Vagina (tissue), 2 donors: ENCODE measurements at regions not wholly inside any gene's neighbourhood (a gene's known extent, or its start where the extent isn't known, plus 50 kb on each side); places are given as distances from the start of the nearest gene placed in this dataset.
A peak's percentile ranks its signal among the peaks of the same experiment; 100 is the strongest.

ENCODE experiments used
- DNase-seq, 2 donors: peaks; one replicate each; pipeline ENCODE4 v3.0.0-alpha.2; 2017; ENCODE audit errors: extremely low spot score in 2 of 2
- H3K27ac ChIP-seq: fragments of 200-600 bp; sonication (generic); one replicate; pipeline ENCODE4 v1.5.1; 2019
- H3K27me3 ChIP-seq: fragments of 200-600 bp; sonication (generic); one replicate; pipeline ENCODE4 v1.5.1; 2019
- H3K36me3 ChIP-seq, 2 donors: fragments of 200-600 bp; sonication (generic); one replicate each; pipeline ENCODE4 v1.5.1; 2017 to 2019
- H3K4me1 ChIP-seq: fragments of 200-600 bp; sonication (generic); one replicate; pipeline ENCODE4 v1.5.1; 2019
- H3K4me3 ChIP-seq, 2 donors: fragments of 200-600 bp; sonication (generic); 1 replicate in 1 of 2; 2 replicates in 1 of 2; pipeline ENCODE4 v1.5.1; 2016 to 2019
- H3K9me3 ChIP-seq: fragments of 200-600 bp; sonication (generic); one replicate; pipeline ENCODE4 v1.5.1; 2019
- CTCF ChIP-seq, 3 experiments: fragments of 450-650 bp in 2 of 3; fragments of 200-600 bp in 1 of 3; sonication (generic) in 1 of 3; IDR thresholded peaks; one replicate each; pipeline ENCODE4 v1.5.1; 2017 to 2019; ENCODE audit warnings: antibody characterized with exemption in 3 of 3, mild to moderate bottlenecking in 2 of 3, moderate library complexity in 2 of 3
- POLR2A ChIP-seq, 2 donors: fragments of 450-650 bp; IDR thresholded peaks; one replicate each; pipeline ENCODE4 v1.6.1; 2017; ENCODE audit warnings: antibody characterized with exemption in 2 of 2, mild to moderate bottlenecking in 2 of 2, moderate library complexity in 2 of 2
- POLR2AphosphoS5 ChIP-seq, 2 donors: sonication (generic); formaldehyde crosslinking; IDR thresholded peaks; one replicate each; pipeline ENCODE4 v1.9.0; 2017; ENCODE audit warnings: antibody characterized with exemption in 2 of 2, mild to moderate bottlenecking in 2 of 2, low read depth in 1 of 2; ENCODE audit not compliant: insufficient read depth in 1 of 2
- intact Hi-C: fragments of 100-400 bp; cut with DNase I; formaldehyde crosslinking; loops from one replicate; pipeline ENCODE4 v1.15.1; 2023

GRCh38 chr14:61640158-61641136 is 54.9 kb upstream of the HIF1A start:
- Histone ChIP-seq H3K27ac (no peak overlapping the region), H3K4me1 (no peaks in the 10 kb centered on the region), H3K27me3 (no peaks in the 10 kb centered on the region), H3K9me3 (no peaks in the 10 kb centered on the region), H3K4me3 (no peak overlapping the region), H3K36me3 (no peaks in the 10 kb centered on the region)
- no peak for TF ChIP-seq POLR2A (IDR thresholded peaks at IDR 0.05)
- no peak for TF ChIP-seq CTCF (IDR thresholded peaks at IDR 0.05)
- TF ChIP-seq POLR2AphosphoS5 (IDR thresholded peaks at IDR 0.05; ENCODE audit: insufficient read depth in 1 of 2, low read depth in 1 of 2): no peak
- intact Hi-C loops: no loop called here
- DNase-seq: no peak

- Histone ChIP-seq H3K36me3 (no peaks in the 10 kb centered on the region), H3K27ac (no peak overlapping the region), H3K27me3 (no peaks in the 10 kb centered on the region), H3K4me1 (no peaks in the 10 kb centered on the region), H3K9me3 (no peaks in the 10 kb centered on the region), H3K4me3 (no peak overlapping the region)
- TF ChIP-seq CTCF (IDR thresholded peaks at IDR 0.05) (no peak), POLR2AphosphoS5 (IDR thresholded peaks at IDR 0.05; ENCODE audit: insufficient read depth in 1 of 2, low read depth in 1 of 2) (peak in 1 of 2 donors; percentile 57), POLR2A (IDR thresholded peaks at IDR 0.05) (no peak)
- intact Hi-C loops: no loop called here
- DNase-seq: no peak
These were observed 53.2 kb upstream of the HIF1A start for GRCh38 chr14:61641914-61642613.

GRCh38 chr14:61642614-61642982 is 52.7 kb upstream of the HIF1A start:
- no peak for DNase-seq
- Histone ChIP-seq H3K36me3 (no peaks in the 10 kb centered on the region), H3K4me1 (no peaks in the 10 kb centered on the region), H3K27ac (no peak overlapping the region), H3K4me3 (no peak overlapping the region), H3K9me3 (no peaks in the 10 kb centered on the region), H3K27me3 (no peaks in the 10 kb centered on the region)
- TF ChIP-seq POLR2AphosphoS5 (IDR thresholded peaks at IDR 0.05; ENCODE audit: insufficient read depth in 1 of 2, low read depth in 1 of 2) (no peak), POLR2A (IDR thresholded peaks at IDR 0.05) (no peak), CTCF (IDR thresholded peaks at IDR 0.05) (no peak)
- intact Hi-C loops: no loop called here

- no peak for TF ChIP-seq CTCF (IDR thresholded peaks at IDR 0.05)
- no peak for TF ChIP-seq POLR2AphosphoS5 (IDR thresholded peaks at IDR 0.05; ENCODE audit: insufficient read depth in 1 of 2, low read depth in 1 of 2)
- no peak for TF ChIP-seq POLR2A (IDR thresholded peaks at IDR 0.05)
These were observed 51.8 kb upstream of the HIF1A start for GRCh38 chr14:61643555-61643954.

More at GRCh38 chr14:61643555-61643954, 51.8 kb upstream of the HIF1A start:
- Histone ChIP-seq H3K27me3 (no peaks in the 10 kb centered on the region), H3K4me1 (no peaks in the 10 kb centered on the region), H3K4me3 (no peak overlapping the region), H3K9me3 (no peaks in the 10 kb centered on the region), H3K27ac (no peak overlapping the region), H3K36me3 (no peaks in the 10 kb centered on the region)
- intact Hi-C loops: no loop called here
- no peak for DNase-seq
